Loucy (cell line): ENCODE measurements at regions not wholly inside any gene's neighbourhood (a gene's known extent, or its start where the extent isn't known, plus 50 kb on each side); places are given as distances from the start of the nearest gene placed in this dataset.

ENCODE experiments used
- H2AFZ ChIP-seq: fragments of 200-600 bp; sonication (generic); 2 replicates; pipeline ENCODE4 v1.6.0; 2016; ENCODE audit warnings: antibody characterized with exemption, mild to moderate bottlenecking, low read length, moderate library complexity
- H3F3A ChIP-seq: fragments of 200-600 bp; 2 replicates; pipeline ENCODE4 v1.6.0; 2016; ENCODE audit warnings: antibody characterized with exemption, low read depth, mild to moderate bottlenecking
- H3K27me3 ChIP-seq: fragments of 200-600 bp; sonication (generic); 2 replicates; pipeline ENCODE4 v1.6.1; 2014; ENCODE audit warnings: low read length, mild to moderate bottlenecking; ENCODE audit not compliant: insufficient read depth, poor library complexity, severe bottlenecking
- H3K36me3 ChIP-seq: fragments of 200-600 bp; sonication (generic); 2 replicates; pipeline ENCODE4 v1.6.1; 2016; ENCODE audit warnings: low read length; ENCODE audit not compliant: insufficient read depth
- H3K4me1 ChIP-seq: fragments of 200-600 bp; sonication (generic); 2 replicates; pipeline ENCODE4 v1.5.1; 2014; ENCODE audit warnings: low read length, mild to moderate bottlenecking; ENCODE audit not compliant: insufficient read depth, poor library complexity, severe bottlenecking
- H3K4me2 ChIP-seq: fragments of 200-600 bp; sonication (generic); 2 replicates; pipeline ENCODE4 v1.6.0; 2014; ENCODE audit warnings: antibody characterized with exemption, low read length, low read depth, mild to moderate bottlenecking; ENCODE audit not compliant: poor library complexity, severe bottlenecking
- H3K4me3 ChIP-seq: fragments of 200-600 bp; sonication (generic); 2 replicates; pipeline ENCODE4 v1.5.1; 2014; ENCODE audit warnings: low read length, mild to moderate bottlenecking, mixed read lengths; ENCODE audit not compliant: poor library complexity, severe bottlenecking
- H3K79me2 ChIP-seq: fragments of 200-600 bp; sonication (generic); 2 replicates; pipeline ENCODE4 v1.6.1; 2014; ENCODE audit warnings: low read length; ENCODE audit not compliant: insufficient read depth
- H3K9ac ChIP-seq: fragments of 200-600 bp; sonication (generic); 2 replicates; pipeline ENCODE4 v1.6.0; 2014; ENCODE audit warnings: mild to moderate bottlenecking, low read depth, low read length, moderate library complexity; ENCODE audit not compliant: poor library complexity, severe bottlenecking
- H3K9me2 ChIP-seq: fragments of 200-600 bp; sonication (generic); replicated peaks from 2 replicates; pipeline ENCODE4 v1.6.1; 2016; ENCODE audit warnings: low read depth, low read length, mixed read lengths
- H3K9me3 ChIP-seq: fragments of 200-600 bp; sonication (generic); 2 replicates; pipeline ENCODE4 v1.6.1; 2014; ENCODE audit warnings: mild to moderate bottlenecking, antibody characterized with exemption, low read length, low read depth; ENCODE audit not compliant: insufficient read depth
- H4K20me1 ChIP-seq: fragments of 200-600 bp; sonication (generic); 2 replicates; pipeline ENCODE4 v1.6.0; 2014; ENCODE audit warnings: antibody characterized with exemption, low read length, mild to moderate bottlenecking; ENCODE audit not compliant: insufficient read depth, poor library complexity, severe bottlenecking
- CTCF ChIP-seq: fragments of 200-600 bp; sonication (generic); conservative IDR thresholded peaks from 2 replicates; pipeline ENCODE4 v1.5.1; 2014; ENCODE audit warnings: mild to moderate bottlenecking, antibody characterized with exemption, low read length
- EZH2phosphoT487 ChIP-seq: fragments of 200-600 bp; IDR thresholded peaks from 2 replicates; pipeline ENCODE4 v1.6.1; 2018; ENCODE audit warnings: antibody characterized with exemption, mild to moderate bottlenecking, moderate library complexity, borderline replicate concordance

GRCh38 chr14:49527221-49527620, 59.0 kb downstream of the RPS29 start:
- Histone ChIP-seq H3K79me2 (no peaks in the 10 kb centered on the region), H3K27me3 (no peaks in the 10 kb centered on the region), H3K9me3 (no peaks in the 10 kb centered on the region), H3K4me3 (no peak overlapping the region), H3K9me2 (no peaks in the 10 kb centered on the region), H3F3A (no peaks in the 10 kb centered on the region), H2AFZ (no peak overlapping the region), H3K9ac (no peak overlapping the region), H3K4me1 (no peaks in the 10 kb centered on the region), H3K4me2 (no peak overlapping the region), H3K36me3 (no peaks in the 10 kb centered on the region), H4K20me1 (no peaks in the 10 kb centered on the region)
- TF ChIP-seq CTCF (no peak), EZH2phosphoT487 (no peak)

GRCh38 chr14:49526101-49526500, 60.1 kb downstream of the RPS29 start:
- Histone ChIP-seq H3K36me3 (no peaks in the 10 kb centered on the region), H4K20me1 (no peaks in the 10 kb centered on the region), H3F3A (no peaks in the 10 kb centered on the region), H2AFZ (no peak overlapping the region), H3K9me2 (no peaks in the 10 kb centered on the region), H3K9me3 (no peaks in the 10 kb centered on the region), H3K4me3 (no peak overlapping the region), H3K4me2 (no peak overlapping the region), H3K79me2 (no peaks in the 10 kb centered on the region), H3K9ac (no peak overlapping the region), H3K27me3 (no peaks in the 10 kb centered on the region), H3K4me1 (no peaks in the 10 kb centered on the region)
- TF ChIP-seq CTCF (no peak), EZH2phosphoT487 (no peak)

- no peaks in the 10 kb centered on the region for H3K79me2 ChIP-seq
- no peaks in the 10 kb centered on the region for H3K36me3 ChIP-seq
- no peaks in the 10 kb centered on the region for H4K20me1 ChIP-seq
- H2AFZ ChIP-seq, result no peak overlapping the region
- H3K4me2 ChIP-seq, result no peak overlapping the region
- H3K9me2 ChIP-seq, result no peaks in the 10 kb centered on the region
- no peaks in the 10 kb centered on the region for H3F3A ChIP-seq
- H3K9me3 ChIP-seq, result no peaks in the 10 kb centered on the region
- no peaks in the 10 kb centered on the region for H3K4me1 ChIP-seq
- TF ChIP-seq EZH2phosphoT487 (no peak), CTCF (no peak)
- H3K4me3 ChIP-seq, result no peak overlapping the region
- H3K27me3 ChIP-seq, result no peaks in the 10 kb centered on the region
- H3K9ac ChIP-seq, result no peak overlapping the region
Measured at GRCh38 chr14:49516286-49516685, 69.9 kb downstream of the RPS29 start.
